GM19438 (cell line): ENCODE measurements at regions not wholly inside any gene's neighbourhood (a gene's known extent, or its start where the extent isn't known, plus 50 kb on each side); places are given as distances from the start of the nearest gene placed in this dataset.

Experiments used
- ATAC-seq: cut with Tn5 transposase; IDR thresholded peaks from one replicate; pipeline ENCODE4 v1.9.1; 2021; ENCODE audit warnings: low read depth; ENCODE audit not compliant: unreplicated experiment

DNA sequence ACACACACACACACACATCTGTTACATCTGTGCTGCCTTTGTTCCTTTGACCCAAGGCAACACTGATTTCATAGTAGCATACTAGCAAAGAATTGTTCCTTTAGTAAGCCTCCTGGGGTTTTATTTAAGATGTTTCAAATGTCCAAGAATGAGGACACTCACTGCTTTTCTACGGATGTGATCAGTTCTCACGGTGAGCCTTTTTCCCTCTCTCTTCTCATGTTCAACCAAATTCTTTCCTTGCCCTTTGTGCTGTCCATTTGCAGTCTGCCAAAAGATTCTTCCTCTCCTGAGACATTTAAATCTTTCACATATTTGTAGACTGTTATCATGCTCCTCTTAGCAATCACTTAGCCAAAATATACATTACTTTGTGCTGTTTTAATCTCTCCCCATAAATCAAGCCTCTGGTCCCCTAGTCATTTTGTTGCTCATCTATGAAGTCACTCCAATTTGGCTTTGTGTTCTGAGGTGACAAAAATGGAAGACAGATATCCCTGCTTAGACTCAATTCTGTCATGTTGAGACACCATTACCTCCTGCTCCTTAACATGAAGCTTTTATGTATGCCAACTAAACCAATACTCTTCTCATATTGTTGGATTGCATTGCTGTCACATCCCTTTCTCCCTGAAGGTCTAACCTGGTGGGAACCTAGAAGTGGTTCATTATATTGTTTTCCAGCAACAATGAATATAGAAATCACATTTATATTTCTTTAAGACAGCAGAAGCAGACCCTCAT lies 1605.3 kb upstream of the ACVR2A start:
- ATAC-seq, result no peak

DNA sequence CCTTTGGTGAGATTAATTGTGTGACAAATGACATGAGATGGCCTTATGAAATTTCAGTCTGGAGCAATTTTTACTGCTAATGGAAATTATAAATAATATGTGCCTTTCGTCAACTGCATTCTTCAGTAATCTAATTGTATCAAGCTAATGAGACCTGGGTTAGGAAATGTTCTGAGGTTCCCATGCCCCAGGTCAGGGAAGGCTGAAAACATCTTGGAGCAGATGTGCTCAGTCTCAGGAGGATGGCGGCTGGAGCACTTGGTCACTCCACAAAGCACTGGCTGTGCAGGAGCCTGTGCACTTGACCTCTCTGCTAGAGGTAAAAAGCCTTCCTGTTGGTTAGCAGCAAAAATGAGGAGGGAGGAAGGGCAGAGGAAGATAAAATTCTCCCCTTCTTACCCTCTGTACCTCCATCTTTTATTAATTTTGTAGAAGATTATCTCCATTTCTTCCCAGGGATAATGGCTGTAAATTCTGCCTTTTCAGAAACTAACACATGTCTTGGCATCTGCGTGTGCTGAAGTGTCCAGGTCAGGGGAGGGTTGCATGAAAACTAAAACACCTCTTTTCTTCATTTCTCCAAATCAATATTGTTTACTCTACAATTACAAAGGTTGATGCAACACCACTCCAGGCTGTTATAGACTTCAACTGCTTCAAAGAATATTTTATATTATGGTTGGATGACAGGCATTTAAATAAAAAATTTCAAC lies 1606.4 kb upstream of the ACVR2A start:
- ATAC-seq, result no peak

DNA sequence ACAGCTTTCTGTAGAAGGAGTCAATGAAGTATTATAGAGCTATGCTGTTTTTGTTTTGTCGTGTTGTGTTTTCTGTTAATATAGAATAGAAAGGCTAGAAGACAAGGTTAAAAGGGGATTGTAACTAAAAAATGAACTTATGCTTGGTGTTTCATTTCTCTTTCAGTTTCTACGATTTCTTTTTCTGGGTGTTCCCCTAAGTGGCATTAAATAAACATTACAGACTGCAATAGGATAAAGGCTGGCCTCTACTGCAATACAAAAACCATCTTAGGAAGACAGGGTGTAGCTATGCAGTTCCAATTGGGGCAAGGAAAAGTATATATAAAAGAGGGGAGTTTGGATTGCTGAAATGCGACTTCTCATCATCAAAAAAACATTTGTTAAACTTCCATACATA lies 1609.7 kb upstream of the ACVR2A start:
- no peak for ATAC-seq

DNA sequence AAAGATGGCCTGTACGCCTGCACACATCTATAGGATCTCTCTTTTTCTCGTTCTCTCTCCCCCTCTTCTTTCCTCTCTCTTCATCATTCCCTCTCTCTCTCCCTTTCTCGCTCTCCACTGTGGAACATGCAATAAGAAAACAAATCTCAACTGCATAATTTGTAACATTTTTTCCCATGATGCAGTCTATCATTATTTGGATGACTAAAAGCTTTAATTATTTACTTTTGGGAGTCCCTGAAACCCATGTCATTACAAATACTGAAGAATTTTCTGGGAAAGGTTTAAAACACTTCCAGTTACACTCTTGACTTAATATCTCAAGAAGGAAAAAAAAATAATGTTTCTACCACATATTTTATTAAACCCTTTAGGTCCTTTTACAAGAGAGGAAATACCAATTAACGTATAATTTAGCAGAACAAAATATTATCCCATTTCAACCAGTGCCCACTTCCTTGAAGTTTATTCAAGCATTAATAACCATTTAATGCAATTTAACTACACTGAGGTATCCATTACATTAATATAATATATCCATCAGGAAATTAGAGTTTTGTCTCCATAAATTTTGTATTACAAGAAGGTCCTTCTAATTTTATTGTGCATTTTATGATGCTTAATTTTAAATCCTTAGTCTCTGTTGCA lies 1615.2 kb upstream of the ACVR2A start:
- ATAC-seq, result no peak

DNA sequence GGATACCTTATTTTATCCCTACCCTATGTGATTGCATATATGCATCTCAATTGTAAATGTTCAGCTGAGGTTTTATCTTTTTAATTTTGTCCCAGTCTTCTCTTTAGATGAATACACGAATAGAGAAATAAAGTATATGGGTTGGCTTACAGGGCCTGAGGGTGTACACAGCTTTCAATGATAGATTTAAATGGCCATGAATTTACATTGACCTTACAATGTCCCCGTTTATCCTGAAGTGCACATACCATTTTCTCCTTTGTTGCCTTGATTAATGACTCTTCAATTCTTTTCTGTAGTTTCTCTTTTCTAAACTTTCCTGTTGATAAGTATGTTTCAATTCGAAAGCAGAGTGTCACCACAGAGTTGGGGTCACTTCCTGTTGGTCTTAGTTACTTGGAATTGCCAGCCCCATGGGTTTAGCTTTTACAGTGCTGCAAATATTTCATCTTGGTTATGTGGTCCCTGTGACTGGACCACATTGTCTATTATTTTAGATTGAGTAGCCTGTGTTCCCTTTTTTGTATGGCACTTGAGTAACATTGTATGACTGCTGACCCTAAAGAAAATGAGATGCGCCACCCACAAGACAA lies 1616.3 kb upstream of the ACVR2A start:
- ATAC-seq, result no peak

DNA sequence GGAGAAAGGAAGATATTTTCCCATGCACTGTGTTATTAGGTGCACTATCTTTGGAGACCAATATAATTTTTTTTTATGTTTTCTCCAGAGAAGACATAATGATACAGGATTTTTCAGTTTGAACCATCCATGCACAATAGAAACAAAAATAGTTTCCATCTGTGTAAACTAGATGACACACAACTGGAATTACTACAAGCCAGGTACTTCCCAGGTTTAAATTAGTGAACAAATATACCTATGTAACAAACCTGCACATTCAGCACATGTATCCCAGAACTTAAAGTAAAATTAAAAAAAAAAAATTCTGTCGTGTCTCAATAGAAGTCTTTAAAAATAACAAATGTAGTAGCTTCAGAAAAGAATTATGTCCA lies 1616.8 kb upstream of the ACVR2A start:
- ATAC-seq, result no peak

DNA sequence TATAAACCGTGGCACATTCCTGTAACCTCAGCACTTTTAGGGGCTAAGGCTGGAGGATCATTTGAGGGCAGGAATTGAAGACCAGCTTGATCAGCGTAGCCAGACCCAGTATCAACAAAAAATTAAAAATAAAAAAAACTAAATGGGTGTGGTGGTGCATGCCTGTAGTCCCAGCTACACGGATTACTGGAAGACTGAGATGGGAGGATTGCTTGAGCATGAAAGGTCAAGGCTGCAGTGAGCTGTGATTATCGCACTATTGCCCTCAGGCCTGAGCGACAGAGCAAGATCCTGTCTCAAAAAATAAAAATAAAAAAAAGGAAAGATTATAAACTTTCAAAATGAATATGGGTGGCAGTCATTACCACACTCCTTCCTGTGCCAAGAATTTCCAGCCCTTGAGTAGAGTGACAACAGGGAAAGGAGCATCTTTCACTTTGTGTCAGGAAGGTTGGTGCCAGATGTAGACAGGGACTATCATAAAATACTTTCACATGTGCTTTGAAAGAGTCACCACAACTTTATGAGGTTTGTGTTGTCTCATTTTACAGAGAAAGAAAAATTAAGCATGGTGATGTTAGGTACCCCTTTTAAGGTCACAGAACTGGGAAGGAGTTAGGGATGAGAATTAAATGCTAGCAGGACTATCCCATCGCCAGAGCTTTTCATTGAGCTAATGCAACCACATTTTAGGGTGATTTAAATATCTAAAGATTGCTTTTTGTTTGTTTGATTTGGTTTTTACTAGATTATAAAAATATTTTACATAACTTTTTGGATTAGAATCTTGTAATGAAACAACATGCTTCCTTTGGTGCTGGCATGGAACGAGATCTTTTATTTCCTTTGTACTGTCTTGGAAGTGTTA lies 1617.4 kb upstream of the ACVR2A start:
- no peak for ATAC-seq

DNA sequence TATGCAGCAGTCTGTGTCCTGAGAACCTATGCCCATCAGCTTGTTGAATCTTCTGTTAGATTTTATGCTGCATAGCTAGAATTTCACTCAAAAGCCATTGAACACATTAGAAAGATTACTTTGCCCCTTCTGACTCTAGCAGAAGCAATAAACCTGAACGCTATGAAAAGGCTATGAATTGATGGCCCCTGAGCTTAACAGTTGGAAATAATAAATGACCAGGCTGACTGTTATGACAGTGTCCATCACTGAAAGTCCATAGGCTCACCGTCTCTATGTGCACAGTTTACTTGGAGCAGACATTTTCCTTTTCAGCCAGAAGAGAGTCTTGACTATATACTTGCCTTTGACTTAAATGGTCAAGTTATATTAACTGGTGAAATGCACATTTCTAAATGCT lies 1618.8 kb upstream of the ACVR2A start:
- no peak for ATAC-seq

DNA sequence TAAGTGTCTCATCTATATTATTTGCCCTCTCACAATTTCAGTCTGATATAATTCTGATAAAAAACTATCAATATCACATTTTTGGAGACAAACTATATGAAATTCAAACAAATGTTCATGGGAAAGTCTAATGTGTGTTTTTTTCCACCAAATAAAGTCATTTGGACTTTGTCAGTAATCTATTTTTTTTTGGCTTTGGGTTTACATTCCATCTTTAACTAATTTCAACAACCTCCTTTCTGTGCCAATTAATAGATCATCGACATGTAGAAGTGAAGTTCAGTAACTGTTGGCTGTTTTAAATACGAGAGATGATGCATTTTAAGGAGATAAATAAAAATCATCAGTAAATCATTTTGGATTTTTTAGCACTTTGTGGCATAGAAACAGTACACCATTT lies 1623.0 kb upstream of the ACVR2A start:
- no peak for ATAC-seq

DNA sequence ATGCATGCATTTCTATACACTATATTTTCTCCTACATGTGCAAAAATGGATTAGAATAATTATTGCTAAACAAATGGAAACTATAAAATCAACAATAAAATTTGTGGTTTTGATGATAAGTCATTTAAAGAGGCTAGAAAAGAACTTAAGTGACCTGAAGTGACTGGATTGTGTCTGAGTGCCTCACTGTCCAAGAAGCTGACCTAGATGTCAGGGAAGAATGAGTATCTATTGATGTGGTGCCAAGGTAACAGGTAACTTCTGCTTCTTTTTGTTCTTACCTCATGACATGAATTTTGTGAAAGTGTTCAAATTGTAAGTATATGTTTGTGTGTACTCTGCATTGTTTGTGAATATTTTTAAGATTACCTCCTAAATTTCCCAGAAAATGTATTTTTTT lies 1623.9 kb upstream of the ACVR2A start:
- ATAC-seq, result no peak

DNA sequence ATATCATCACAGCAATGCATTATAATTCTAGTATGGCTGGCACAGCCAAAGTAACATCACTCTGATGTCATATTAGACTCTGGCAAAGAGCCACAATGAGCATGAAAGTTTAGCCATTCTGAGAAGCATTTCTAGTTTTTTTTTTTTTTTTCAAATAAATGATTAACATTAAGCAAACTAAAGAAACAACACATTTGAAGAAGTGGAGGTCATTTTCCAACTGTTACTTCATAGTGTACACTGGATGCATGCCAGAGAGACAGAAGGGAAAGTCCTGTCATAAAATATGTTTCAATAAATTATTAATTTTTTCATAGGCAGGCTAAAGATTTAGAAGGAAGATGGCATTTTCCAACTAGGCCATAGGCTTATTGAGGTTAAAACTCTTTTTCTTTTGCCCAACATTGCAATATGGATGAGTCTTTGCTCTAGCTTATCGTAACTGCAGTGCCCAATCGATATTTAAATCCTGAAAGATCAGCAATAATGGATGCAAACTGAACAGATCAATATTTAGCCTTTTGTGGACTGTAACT lies 1630.4 kb upstream of the ACVR2A start:
- ATAC-seq, result no peak

DNA sequence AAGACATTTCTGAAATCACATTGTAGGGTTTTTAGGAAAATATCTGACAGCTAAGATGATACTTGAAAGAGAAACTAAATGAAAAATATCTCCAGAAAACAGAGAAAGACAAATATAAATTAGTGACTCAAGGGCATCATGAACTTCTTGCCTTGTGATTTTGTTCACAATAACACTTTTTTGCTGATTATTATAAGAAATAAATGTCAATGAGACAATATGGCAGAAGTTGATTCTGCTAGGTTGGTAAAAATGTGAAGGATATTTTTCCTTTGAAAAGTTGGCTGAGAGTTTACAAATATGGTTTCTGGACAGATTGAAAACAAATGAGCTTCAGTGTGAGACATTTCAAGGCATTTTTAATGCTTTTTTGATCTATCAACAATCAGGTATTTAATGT lies 1631.2 kb upstream of the ACVR2A start:
- ATAC-seq, result no peak

DNA sequence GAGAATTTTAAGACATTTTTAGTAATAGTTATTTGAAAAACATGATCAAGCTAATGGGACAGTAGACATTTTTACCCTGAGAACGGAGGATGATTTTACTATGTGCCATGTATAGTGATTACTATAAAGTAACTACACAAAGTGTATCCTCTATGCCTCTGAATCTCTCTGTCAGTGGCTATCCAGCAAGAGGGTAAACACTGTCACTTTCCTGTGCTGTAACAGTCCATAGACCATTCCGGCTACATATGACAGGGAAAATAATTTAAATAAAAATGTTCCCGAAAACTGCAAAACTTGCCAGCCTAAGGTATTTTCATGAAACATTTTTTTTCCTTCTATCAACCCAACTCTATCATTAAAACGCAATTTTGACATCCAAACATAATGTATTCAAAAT lies 1632.2 kb upstream of the ACVR2A start:
- ATAC-seq, result no peak

DNA sequence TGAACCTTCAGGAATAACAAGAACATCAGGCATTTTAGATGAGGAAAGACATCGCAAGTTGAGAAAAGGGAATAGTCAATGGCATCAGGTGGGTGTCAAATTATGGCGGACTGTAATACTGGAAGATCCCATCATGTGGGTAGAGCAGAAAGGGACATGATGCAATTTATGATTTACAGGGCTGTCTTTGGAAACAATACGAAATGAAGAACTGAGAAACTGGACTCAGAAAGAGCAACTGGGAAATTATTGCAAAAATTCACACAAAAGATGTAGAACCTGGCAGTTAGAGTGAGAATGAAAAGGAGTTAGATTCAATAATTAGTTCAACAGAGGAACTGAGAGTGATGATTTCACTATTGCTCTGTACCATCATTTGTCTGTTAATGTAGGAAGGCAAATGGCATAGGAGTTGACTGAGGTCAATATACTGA lies 1635.0 kb upstream of the ACVR2A start:
- no peak for ATAC-seq

DNA sequence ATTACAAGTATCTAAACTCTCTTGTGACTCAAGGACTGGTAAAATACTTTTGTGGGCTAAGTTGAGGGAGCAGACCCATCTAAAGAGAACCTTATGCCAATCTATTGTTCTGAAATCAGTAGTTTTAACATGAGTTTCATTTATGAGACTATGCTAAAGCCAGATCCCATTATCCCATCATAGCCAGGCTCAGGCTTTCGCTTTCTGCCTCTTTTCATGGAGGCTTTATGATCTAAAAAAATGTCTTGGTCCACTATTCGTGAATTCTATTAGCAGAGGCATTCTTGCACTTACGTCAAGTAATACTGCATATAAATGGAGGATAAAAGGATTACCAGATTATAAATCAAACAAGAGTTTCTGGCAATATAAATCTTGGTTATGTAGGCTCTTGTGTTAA lies 1636.9 kb upstream of the ACVR2A start:
- ATAC-seq, result no peak

DNA sequence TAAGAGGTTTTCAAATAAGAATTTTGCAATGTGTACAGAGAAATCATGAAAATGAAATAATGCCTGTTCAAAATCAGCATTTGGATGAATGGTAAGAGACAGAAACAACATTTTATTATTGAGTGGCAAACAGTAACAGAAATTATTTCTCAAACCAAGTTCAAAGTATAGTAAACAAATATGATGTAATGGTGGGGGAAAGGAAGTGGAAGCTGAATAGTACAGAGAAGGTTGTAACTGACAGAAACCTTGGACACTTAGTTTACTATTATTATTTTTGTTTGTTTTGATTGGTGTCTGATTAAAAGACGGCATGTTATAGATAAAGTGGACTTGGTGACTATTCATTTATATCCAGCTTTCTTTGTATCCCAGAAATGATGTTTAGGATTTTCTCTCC lies 1637.4 kb upstream of the ACVR2A start:
- no peak for ATAC-seq

DNA sequence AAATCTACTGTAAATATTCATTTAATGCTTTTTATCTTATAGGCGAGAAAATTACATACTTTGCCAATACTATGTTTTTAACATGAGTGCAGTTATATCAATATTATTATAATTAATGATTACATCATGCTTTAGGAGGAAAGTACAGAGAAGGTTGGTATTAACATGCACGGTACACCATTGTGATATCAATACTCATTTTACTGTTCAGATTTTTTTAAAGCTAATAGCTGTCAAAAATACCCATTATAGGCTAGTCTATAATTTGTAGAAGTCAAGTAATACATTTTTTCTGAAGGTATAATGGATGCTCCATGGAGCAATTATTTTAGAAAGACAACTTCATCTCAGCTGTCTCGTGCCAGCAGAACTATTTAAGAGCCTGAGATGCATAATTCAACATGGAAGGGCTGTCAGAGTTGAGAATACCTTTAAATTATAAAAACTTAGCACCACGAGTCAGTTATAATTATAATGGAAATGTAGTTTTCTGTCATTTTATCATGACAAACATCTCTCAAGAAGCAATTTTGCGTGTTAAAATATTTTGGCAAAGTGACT lies 1641.7 kb upstream of the ACVR2A start:
- no peak for ATAC-seq

DNA sequence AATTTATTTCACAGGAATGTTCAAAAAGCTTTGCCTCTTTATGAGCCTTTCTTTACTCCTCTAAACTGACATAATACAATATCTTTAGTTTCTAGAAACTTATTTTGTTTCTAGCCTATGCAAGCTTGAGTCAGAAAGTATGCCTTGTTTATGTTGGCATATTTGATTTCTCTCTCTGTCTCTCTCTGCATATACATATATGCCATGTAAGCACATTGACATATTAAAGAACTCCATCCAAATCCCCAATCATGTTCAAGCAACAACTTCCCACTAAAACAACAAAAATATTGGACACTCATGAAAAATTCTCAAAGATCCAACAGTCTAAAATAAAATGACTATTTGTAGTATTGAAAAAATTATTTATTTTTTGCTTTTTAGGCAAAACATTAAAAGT lies 1651.2 kb upstream of the ACVR2A start:
- no peak for ATAC-seq

DNA sequence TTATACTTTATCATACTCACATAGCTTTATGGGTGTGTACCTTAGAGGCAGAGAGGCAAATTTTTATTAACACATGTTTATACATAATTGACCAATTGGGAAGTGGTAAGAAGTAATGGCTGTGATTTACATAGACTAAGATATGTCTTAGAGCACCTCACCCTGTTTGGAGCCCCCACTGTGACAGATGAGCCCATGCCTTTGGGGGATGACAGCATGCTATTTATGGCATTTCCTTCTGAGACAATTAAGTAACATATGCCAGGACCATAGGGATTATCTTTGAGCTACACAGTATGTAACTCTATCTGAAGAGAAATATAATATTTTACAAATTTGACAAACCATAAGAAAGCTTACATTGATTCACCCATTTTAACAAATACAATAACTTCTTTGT lies 1655.3 kb upstream of the ACVR2A start:
- no peak for ATAC-seq

DNA sequence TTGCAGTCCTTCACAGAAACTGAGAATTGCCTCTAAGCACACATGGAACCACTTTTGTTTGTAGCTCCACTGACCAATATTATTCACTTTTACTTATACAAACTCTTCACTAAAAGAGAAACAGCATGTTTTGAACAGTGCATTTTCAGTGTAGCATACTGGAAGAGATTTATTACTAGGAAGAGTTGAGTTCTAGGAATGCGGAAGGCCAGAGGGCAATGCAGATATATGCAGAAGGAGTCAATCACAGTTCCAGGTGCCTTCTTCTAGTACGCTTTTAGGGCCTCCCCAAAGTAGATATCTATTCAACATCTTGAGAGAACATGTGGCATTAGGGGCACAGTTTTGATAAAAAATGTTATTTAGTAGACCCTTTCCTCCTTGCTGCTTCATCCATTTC lies 1654.0 kb upstream of the ZEB2 start:
- no peak for ATAC-seq
